ENCODE measurements at regions not wholly inside any gene's neighbourhood (a gene's known extent, or its start where the extent isn't known, plus 50 kb on each side); places are given as distances from the start of the nearest gene placed in this dataset.
"Not testable (repeated sequence)": the region's sequence is repeated elsewhere in the genome, so short reads cannot be mapped to it uniquely, and the experiment has no call there.

DNA sequence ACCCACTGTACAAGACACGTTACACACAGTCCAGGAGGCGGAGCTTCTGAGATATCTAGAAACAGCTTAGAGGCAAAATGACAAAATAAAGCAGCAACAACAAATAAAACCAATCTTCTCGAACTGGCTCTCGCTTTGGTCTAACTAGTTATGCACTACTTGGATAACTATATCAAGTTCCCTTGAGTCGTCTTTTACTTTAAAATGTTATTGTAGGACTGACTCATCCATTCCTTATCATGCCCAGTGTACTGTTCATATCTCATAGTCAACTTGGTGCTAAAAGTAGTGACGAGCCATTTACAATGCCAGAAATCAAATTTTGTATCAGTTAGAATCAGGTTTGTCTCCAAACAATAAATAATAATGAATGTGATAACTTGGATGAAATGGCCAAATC is 102.5 kb upstream of the SLC35G4 start:
- FAIRE-seq, result no peak

- FAIRE-seq, result no peak
Observed at GRCh38 chr18:11505993-11506392, 103.4 kb upstream of the SLC35G4 start.

DNA sequence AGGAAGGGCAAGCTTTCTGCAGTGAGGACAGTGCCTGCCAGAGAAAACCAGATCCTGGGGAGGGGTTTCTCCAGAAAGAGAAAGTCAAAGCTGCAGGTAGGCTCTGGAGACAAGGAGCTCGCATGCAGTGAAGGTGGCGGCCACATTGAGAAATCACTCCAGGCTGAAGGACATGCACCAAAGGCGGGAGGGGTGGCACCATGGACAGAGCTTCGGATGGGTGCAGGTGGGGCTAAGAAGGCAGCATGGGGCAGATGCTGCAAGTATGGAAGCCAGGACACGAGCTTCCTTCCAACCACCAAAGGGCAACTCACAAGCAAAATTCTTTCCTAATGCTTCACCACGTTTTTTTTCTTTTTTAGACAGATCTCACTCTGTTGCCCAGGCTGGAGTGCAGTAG is 104.4 kb upstream of the SLC35G4 start:
- no peak for FAIRE-seq

- no peak for FAIRE-seq
Observed at GRCh38 chr18:11502368-11502767, 107.0 kb upstream of the SLC35G4 start.

GRCh38 chr18:11501352-11501751 is 108.0 kb upstream of the SLC35G4 start:
- FAIRE-seq, result no peak

- FAIRE-seq, result no peak
Observed at GRCh38 chr18:11500153-11501122, 109.0 kb upstream of the SLC35G4 start.

DNA sequence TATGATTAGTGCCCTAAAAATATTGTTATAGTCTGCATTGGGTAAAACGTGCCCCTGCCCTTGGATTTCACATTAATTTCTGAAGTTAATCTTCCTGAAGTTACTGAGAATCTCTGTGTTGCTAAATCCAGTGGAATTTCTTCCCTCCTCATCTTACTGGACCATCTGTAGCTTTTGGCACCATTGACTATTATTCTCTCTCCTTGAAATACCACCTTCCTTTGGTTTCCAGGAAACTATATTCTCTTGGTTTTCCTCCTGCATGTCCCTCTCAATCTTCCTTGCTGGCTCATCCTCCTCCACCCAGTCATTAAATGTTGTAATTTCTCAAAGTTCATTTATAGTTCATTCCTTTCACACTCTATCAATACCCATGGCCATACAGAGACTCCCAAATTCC is 110.6 kb upstream of the SLC35G4 start:
- FAIRE-seq, result no peak

GRCh38 chr18:11497585-11497984 is 111.8 kb upstream of the SLC35G4 start:
- no peak for FAIRE-seq

DNA sequence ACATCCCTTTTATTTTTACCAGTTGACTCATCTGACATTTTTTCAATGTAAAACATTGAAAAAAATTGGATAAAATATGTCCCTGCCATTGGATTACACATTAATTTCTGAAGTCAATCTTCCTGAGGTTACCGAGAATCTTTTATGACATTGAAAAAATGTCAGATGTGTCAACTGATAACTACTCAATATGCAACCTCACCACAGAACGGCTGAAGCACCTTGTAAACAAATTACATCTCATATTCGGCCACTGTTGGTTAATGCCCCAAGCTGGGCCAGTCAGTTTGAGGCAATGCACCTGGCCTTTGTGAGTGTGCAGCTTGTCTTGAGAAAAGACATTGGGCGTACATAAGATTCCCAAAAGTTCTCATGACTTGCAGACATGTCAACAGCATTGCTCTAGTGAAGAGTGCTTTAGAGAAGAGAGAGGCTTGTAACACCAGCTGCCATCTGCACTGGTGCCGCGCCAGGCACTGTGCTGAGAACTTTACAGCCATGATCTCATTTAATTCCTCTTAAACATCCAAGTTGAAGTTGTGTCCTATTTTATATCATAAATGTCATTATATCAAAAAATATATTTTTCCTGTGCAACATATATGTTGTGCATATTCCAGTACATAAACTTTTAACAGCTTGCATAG is 112.7 kb upstream of the SLC35G4 start:
- no peak for FAIRE-seq

GRCh38 chr18:11495441-11495840 is 114.0 kb upstream of the SLC35G4 start:
- no peak for FAIRE-seq

GRCh38 chr18:11494107-11494506 is 115.3 kb upstream of the SLC35G4 start:
- FAIRE-seq, result no peak

GRCh38 chr18:11489266-11489899 is 120.0 kb upstream of the SLC35G4 start:
- no peak for FAIRE-seq

- no peak for FAIRE-seq
Observed at GRCh38 chr18:11488175-11488574, 121.2 kb upstream of the SLC35G4 start.

DNA sequence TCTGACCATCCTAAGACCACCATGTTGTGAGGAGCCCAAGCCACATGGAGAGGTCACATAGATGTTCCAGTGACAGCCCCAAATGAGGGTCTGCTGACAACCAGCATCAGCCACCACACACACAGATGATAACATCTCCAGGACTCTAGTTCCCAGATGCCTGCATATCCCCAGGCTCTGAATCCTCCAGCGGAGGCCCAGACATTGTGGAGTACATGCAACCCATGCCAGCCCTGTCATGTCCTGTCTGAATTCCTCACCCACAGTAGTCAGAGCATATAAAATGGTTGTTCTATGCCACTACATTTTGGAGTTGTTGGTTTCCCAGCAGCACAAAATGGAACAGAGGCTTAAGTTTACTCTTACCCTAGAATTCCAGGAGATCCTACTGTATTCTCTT is 122.0 kb upstream of the SLC35G4 start:
- FAIRE-seq, result no peak

GRCh38 chr18:11482271-11482670 is 127.1 kb upstream of the SLC35G4 start:
- no peak for FAIRE-seq

DNA sequence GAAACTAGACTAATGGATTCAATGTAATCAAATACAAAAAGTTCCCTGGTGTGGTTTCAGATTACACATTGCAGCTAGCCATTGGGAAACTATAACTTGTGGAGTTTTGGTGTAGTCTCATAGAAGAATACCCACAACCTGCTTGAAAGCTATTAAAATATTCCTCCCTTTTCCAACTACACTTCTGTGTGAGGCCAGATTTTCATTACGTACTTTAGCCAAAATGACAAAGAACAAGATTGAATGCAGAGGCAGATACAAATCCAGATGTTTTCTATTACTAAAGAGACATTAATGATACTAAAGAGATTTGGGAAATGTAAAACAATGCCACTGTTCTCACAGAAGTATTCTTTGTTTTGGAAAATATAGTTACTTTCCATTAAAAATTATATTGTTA is 128.7 kb upstream of the SLC35G4 start:
- FAIRE-seq, result no peak

DNA sequence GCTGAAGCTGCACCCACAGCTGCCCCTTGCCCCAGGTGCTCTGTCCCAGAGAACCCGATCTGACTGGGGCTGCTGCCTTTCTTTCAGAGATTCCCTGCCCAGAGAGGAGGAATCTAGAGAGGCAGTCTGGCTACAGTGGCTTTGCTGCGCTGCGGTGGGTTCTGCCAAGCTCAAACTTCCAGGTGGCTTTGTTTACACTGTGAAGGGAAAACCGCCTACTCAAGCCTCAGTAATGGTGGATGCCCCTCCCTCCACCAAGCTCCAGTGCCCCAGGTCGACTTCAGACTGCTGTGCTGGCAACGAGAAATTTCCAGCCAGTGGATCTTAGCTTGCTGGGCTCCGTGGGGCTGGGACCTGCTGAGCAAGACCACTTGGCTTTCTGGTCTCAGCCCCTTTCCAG is 130.4 kb upstream of the SLC35G4 start:
- FAIRE-seq, result not testable (repeated sequence)

DNA sequence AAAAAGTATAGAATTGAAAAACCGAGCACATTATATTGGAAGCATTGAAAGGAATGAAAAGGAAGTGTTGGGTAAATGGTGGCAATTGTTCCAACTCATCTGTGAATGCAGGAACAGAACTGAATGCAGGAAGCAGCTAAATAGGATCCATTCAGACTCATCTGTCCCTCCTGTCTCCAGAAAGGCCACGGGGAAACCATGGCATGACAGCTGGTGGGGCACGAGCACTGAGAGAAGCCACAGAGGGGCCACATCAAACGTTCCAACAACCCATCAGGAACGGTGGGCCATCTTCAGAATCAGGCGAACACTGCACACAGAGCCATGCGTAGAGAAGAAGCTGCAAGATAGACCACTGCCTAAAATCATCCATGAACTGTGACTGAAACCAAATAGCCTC is 138.5 kb upstream of the SLC35G4 start:
- no peak for FAIRE-seq

DNA sequence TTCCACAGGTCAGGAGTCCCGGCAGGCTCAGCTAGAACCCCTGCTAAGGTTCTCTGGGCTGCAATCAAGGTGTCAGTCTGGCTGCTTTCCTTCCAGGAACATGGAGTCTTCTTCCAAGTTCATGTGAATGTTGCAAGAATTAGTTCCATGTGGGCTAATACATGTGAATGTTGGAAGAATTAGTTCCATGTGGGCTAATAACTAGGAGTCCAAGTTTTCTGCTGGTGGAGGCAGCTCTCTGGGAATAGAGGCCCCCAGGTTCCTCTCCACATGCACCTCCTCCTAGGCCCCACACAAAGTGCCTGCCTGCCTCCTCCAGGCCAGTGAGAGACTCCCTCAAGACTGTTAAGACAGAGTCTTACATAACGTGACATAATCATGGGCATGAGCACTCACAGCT is 140.8 kb upstream of the SLC35G4 start:
- no peak for FAIRE-seq

DNA sequence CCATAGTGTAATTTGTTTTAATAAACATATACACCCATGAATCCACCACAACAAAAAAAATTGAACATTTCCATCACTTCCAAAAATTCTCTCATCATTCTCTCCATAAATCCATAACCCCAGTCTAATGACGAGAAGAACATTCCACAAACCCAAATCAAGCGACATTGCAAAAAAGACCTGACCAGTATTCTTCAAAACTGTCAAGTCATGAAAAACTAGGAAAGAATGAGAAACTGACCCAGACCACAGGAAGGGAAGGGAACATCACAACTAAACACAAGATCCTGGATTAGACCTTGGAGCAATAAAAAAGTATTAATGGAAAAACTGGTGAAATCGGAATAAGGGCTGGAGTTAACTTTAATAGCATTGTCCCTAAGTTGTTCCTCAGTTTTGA is 141.3 kb upstream of the SLC35G4 start:
- no peak for FAIRE-seq

DNA sequence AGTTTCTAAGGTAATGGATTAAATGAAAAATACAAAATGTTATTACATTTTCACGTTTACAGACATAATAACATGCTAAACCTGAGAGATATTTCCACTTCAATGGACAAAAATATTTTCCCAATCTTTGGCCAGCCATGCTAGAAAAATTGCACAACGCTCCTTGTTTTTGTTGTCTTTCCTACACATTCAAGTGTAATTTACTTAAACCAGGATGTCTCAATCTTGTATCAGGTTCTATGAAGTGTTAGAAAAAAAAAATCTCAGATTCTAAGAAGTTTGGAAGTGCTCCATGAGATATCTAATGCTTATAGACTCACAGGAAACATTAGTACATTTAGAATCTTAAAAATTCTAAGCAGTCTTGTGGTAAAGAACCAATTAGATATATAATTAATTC is 141.8 kb upstream of the SLC35G4 start:
- FAIRE-seq, result no peak

DNA sequence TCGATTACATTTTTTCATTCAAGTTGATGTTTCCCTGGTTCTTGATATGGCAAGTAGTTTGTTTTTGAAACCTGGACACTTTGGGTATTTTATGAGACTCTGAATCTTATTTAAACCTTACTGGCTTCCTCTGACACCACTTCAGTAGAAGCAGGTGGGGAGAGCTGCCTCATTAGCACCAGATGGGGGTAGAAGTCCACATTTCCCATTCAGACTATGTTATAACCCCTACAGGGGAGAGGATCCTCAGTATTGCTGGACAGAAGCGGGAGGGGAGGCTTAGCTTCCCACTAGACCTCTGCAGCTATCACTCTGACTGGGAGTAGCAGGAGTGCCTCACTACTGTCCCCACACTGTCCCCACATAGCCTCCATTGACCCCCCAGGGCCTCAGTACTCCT is 145.3 kb upstream of the SLC35G4 start:
- no peak for FAIRE-seq

GRCh38 chr18:11458447-11458846 is 150.9 kb upstream of the SLC35G4 start:
- FAIRE-seq, result no peak

GRCh38 chr18:11457853-11458252 is 151.5 kb upstream of the SLC35G4 start:
- FAIRE-seq, result not testable (repeated sequence)

Data from islet of Langerhans (tissue), 1 donor.